ENCODE measurements at regions not wholly inside any gene's neighbourhood (a gene's known extent, or its start where the extent isn't known, plus 50 kb on each side); places are given as distances from the start of the nearest gene placed in this dataset.

DNA sequence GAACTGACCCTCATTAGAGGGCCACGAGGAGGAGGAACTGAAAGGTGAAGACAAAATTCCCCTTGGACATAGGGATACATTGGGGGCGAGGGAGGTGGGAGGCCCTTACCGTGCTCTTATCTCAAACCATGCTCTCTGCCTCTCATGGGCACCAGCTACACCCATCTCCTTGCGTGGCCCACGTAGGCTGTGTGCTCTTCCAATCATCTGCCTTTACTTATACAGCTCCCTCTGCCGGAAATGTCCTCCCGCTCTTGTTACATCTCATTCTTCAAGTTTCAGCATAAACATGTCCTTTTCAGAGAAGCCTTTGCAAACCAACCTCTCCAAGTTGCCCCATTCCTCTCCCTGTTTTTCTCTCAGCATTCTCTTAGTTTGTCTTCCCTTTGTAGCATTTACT, 307.8 kb upstream of the PROK2 start:
- Mint-ChIP-seq H3K9me3 (no peaks in the 10 kb centered on the region), H3K27me3 (ENCODE audit: insufficient read depth, low read depth, poor library complexity) (peaks cover 5% of the 10 kb centered on the region), H3K36me3 (ENCODE audit: low read depth) (no peaks in the 10 kb centered on the region), H3K27ac (no peak overlapping the region), H3K4me1 (peaks cover 6% of the 10 kb centered on the region; the same call in 2 of the 3 replicates), H3K4me3 (no peak overlapping the region)
- Histone ChIP-seq H3F3A (replicated peaks; ENCODE audit: low read depth) (no peaks in the 10 kb centered on the region), H3K4me1 (ENCODE audit: insufficient read depth) (no peaks in the 10 kb centered on the region), H3K9me2 (ENCODE audit: insufficient read depth) (no peaks in the 10 kb centered on the region), H3K36me3 (ENCODE audit: insufficient read depth) (no peaks in the 10 kb centered on the region), H3K4me2 (no peak overlapping the region), H2AFZ (no peak overlapping the region), H3K79me2 (replicated peaks; ENCODE audit: insufficient read depth) (no peaks in the 10 kb centered on the region), H4K20me1 (replicated peaks; ENCODE audit: insufficient read depth) (no peaks in the 10 kb centered on the region), H3K4me3 (no peak overlapping the region), H3K27me3 (ENCODE audit: insufficient read depth) (no peaks in the 10 kb centered on the region), H3K27ac (ENCODE audit: low read depth) (no peak overlapping the region)
- TF ChIP-seq NANOG (IDR thresholded peaks at IDR 0.05; ENCODE audit: borderline replicate concordance) (no peak), CTCF (conservative IDR thresholded peaks at IDR 0.05; ENCODE audit: low read depth in 2 of 2) (peak in 1 of 2 experiments; percentile 26; a peak in 1 of 4 replicates)
- DNase-seq (ENCODE audit: low spot score) (no peak), ATAC-seq (0 out of 3 replicates have a peak, but pooled peaks have one; percentile 25)

- H3K4me3 Mint-ChIP-seq: no peak overlapping the region
- H3K27ac Mint-ChIP-seq: no peak overlapping the region
- Histone ChIP-seq H3K79me2 (replicated peaks; ENCODE audit: insufficient read depth) (no peaks in the 10 kb centered on the region), H3K4me1 (ENCODE audit: insufficient read depth) (no peaks in the 10 kb centered on the region), H3K27ac (ENCODE audit: low read depth) (no peak overlapping the region), H3K4me3 (no peak overlapping the region), H3K4me2 (no peak overlapping the region), H2AFZ (no peak overlapping the region), H3K36me3 (ENCODE audit: insufficient read depth) (no peaks in the 10 kb centered on the region), H3K9me2 (ENCODE audit: insufficient read depth) (no peaks in the 10 kb centered on the region), H3K27me3 (ENCODE audit: insufficient read depth) (no peaks in the 10 kb centered on the region), H3F3A (replicated peaks; ENCODE audit: low read depth) (no peaks in the 10 kb centered on the region), H4K20me1 (replicated peaks; ENCODE audit: insufficient read depth) (no peaks in the 10 kb centered on the region)
- no peaks in the 10 kb centered on the region for H3K36me3 Mint-ChIP-seq (ENCODE audit: low read depth)
- TF ChIP-seq CTCF (conservative IDR thresholded peaks at IDR 0.05; ENCODE audit: low read depth in 2 of 2) (peak in 1 of 2 experiments; percentile 36; a peak in 1 of 4 replicates), ZNF462 (CRISPR knock-in tag; IDR thresholded peaks at IDR 0.05) (no peak)
- H3K9me3 Mint-ChIP-seq: no peaks in the 10 kb centered on the region
- DNase-seq (ENCODE audit: low spot score) (peak; percentile 14), ATAC-seq (peak; percentile 70)
- H3K27me3 Mint-ChIP-seq (ENCODE audit: insufficient read depth, low read depth, poor library complexity): peaks cover 8% of the 10 kb centered on the region
- peaks cover 4% of the 10 kb centered on the region; the same call in 2 of the 3 replicates for H3K4me1 Mint-ChIP-seq
These were observed 303.6 kb upstream of the PROK2 start for GRCh38 chr3:72088486-72089025.
